ENCODE measurements at regions not wholly inside any gene's neighbourhood (a gene's known extent, or its start where the extent isn't known, plus 50 kb on each side); places are given as distances from the start of the nearest gene placed in this dataset.

GRCh38 chr5:4205398-4205797 is 609.8 kb downstream of the IRX1 start:
- DNase-seq (ENCODE audit: low read depth), result no peak
- no peak for TF ChIP-seq CTCF (conservative IDR thresholded peaks at IDR 0.05; ENCODE audit: control insufficient read depth, insufficient read depth, low read depth, low read length)

GRCh38 chr5:4206127-4206526 is 610.5 kb downstream of the IRX1 start:
- H3K4me3 ChIP-seq (ENCODE audit: control insufficient read depth, low read depth, low read length), result no peak overlapping the region
- TF ChIP-seq CTCF (conservative IDR thresholded peaks at IDR 0.05; ENCODE audit: control insufficient read depth, insufficient read depth, low read depth, low read length), result no peak
- DNase-seq (ENCODE audit: low read depth), result no peak

More at GRCh38 chr5:4205398-4205797, 609.8 kb downstream of the IRX1 start:
- H3K4me3 ChIP-seq (ENCODE audit: control insufficient read depth, low read depth, low read length), result no peak overlapping the region

GRCh38 chr5:4207486-4207885 is 611.9 kb downstream of the IRX1 start:
- no peak for DNase-seq (ENCODE audit: low read depth)
- TF ChIP-seq CTCF (conservative IDR thresholded peaks at IDR 0.05; ENCODE audit: control insufficient read depth, insufficient read depth, low read depth, low read length), result no peak
- H3K4me3 ChIP-seq (ENCODE audit: control insufficient read depth, low read depth, low read length), result no peak overlapping the region

GRCh38 chr5:4208537-4208936 is 612.9 kb downstream of the IRX1 start:
- no peak for DNase-seq (ENCODE audit: low read depth)
- TF ChIP-seq CTCF (conservative IDR thresholded peaks at IDR 0.05; ENCODE audit: control insufficient read depth, insufficient read depth, low read depth, low read length), result no peak
- no peak overlapping the region for H3K4me3 ChIP-seq (ENCODE audit: control insufficient read depth, low read depth, low read length)

- no peak overlapping the region for H3K4me3 ChIP-seq (ENCODE audit: control insufficient read depth, low read depth, low read length)
- TF ChIP-seq CTCF (conservative IDR thresholded peaks at IDR 0.05; ENCODE audit: control insufficient read depth, insufficient read depth, low read depth, low read length), result no peak
Measured at GRCh38 chr5:4208996-4209395, 613.4 kb downstream of the IRX1 start.

GRCh38 chr5:4212071-4212739 is 616.6 kb downstream of the IRX1 start:
- H3K4me3 ChIP-seq (ENCODE audit: control insufficient read depth, low read depth, low read length), result no peak overlapping the region
- no peak for DNase-seq (ENCODE audit: low read depth)
- TF ChIP-seq CTCF (conservative IDR thresholded peaks at IDR 0.05; ENCODE audit: control insufficient read depth, insufficient read depth, low read depth, low read length), result no peak

More at GRCh38 chr5:4208996-4209395, 613.4 kb downstream of the IRX1 start:
- DNase-seq (ENCODE audit: low read depth), result no peak
